GDM1 (cell line): ENCODE measurements at regions not wholly inside any gene's neighbourhood (a gene's known extent, or its start where the extent isn't known, plus 50 kb on each side); places are given as distances from the start of the nearest gene placed in this dataset.
"Not testable (repeated sequence)": the region's sequence is repeated elsewhere in the genome, so short reads cannot be mapped to it uniquely, and the experiment has no call there.

Source experiments
- DNase-seq: peaks from one replicate; lab custom pipeline; 2025; lab: John Stamatoyannopoulos, UW

DNA sequence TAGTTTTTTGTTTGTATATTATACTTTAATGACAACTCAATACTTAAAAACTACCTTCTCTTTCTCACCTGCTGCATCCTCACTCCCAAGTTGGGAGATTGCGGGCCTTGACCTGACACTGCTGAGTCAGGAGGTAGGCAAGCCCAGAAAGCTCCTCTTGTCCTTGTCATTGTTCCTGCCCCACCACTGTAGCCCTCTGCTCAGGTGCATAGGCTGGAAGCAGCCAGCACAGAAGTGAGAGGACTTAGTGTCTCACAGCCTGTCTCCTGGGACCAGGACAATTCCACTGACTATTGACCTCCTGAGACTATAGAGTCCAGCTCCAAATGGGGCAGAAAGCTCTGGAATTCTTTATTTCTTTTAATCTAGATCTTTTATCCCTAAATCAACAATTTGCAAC, 123.5 kb upstream of the NDP start:
- DNase-seq = no peak

DNA sequence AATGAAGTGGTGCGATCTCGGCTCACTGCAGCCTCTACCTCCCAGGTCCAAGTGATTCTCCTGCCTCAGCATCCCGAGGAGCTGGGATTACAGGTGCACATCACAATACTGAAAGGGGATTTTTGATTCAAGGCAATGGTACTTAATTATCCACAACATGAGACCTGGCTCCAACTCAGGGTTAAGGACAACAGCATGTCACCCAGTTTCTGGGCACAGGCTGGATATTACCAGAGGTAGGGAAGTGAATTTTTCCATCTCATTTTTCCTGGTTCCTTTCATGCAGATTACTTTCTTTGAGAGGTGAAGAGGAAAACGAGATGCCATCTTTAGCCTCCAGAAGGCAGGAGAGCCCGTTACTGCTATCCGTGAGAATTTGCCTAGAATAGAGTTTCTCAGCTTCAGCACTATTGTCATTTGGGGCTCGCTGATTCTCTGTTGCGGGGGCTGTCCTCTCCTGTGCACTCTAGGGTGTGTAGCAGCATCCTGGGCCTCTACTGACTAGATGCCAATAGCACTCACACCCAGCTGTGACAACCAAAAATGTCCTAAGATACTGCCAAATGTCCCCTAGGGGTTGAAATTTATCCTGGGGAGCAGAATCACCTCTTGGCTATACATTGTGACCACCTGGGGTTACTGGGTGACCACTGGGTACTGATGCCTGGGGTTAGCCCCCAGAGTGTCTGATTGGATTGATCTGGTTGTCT, 121.8 kb upstream of the NDP start:
- no peak for DNase-seq

DNA sequence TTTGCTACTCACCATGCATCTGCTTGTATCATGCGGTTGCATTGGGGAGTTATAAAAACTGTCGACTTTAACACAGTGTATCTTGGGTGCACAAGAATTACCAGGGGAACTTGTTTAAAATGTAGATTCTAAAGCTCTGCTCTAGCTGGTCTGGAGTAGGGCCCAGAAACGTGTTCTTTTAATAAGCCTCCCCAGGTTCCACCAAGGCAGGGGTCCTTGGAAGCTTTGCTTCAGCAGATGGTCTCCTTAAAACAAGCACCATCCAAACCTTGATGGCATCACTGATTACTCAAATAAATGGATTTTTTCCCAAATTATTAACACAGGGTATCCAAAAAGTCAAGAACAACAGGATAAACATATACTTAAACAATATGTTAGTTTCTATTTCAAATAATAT, 120.2 kb upstream of the NDP start:
- DNase-seq = no peak

DNA sequence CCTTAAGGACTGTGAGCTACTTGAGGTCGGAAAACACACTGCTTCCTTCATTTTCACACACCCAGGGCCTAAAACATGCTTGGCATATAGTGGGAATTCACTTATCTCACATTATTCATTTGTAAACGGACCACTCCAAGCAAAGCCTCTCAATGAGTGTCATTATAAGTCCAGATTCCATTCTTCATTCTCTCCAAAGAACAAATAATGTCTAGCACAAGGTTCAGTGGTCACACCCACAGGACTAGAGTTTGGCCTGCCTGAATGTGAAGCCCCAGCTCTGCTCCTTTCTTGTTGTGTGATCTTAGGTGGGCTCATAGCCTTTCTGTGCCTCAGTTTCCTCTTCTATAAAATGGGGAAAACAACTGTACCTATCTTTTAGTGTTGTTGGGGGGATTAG, 119.6 kb upstream of the NDP start:
- DNase-seq = no peak

DNA sequence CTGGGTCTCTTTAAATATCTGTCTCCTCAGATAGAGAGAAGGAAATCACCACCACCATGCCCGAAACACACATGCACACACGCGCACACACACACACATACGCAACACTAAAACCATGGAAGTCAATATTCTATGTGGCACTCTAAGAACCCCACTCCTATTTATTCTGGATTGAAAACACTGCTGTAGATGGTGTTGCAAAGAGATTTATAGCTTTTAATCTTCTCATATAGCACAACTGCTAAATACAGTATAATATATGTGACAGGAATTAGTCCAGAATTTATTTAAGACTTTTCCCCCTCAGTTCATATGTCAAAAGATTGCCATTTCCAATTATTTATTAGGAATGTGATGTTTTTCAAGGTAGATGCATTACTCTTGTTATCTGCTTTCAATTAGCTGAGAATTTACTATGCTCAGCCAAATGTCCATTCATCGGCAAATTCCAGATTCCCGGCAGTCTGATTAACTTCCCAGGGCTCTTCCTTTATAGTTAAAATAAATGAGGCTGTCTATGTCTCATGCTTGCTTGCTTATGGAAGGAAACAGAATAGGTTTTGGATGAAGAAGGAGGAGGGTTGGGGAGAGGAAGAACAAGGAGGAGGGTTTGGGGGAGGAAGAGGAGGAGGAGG, 115.4 kb upstream of the NDP start:
- no peak for DNase-seq

DNA sequence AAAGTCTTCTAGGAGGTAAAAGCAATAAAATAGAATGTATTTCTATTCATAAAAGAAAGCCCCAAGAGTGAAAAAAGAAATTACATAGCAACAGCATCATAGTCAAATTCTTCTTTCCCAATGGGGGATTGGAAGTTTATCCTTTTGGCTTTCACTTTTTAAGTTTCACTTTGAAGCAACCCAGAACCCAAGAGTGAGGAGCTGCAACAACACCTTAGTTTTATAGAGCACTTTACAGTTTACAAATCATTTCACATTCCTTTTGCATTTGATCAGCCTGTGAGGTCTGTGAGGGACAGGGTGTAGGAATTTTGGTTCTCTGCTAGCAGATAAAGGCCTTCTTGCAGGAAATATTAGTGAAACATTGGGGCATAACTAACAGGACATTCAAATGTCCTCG, 112.0 kb upstream of the NDP start:
- no peak for DNase-seq

DNA sequence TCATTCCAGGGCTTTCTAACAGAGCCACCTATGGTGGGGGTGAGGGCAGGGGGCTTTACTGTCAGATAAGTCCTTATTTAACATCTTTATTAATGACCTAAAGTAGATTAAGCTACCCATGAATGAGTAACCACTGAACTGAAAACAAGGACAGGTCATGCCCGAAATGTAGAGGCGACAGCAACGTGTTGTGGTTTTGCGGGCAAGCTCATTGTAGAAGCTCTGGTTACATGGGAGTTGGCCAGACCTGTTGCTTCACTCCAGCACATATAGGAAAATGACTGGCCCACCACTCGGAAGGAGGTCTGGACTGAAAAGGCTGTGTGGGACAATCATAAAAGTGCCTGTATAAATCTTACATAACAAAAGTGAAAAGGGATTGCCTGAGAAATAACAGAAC, 109.6 kb upstream of the NDP start:
- no peak for DNase-seq

DNA sequence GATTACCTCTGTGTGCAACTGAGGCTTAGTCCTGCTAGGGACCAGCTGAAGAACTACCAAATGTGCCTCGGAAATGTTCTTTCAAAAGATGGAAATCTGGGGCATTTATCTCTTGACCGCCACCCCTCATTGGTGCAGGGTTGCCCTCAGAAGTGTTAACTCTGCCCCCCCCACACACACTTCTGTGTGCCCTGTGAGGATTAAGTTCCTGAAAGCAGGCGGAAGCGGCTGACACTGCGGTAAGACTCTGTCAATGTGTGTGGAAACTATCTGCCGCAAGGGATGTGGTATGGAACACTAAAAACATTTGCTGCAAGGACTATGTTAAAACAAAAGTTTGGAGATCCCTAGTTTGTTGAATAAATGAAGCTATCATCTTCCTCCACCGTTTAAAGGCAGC, 106.9 kb upstream of the NDP start:
- DNase-seq = peak; percentile 69

DNA sequence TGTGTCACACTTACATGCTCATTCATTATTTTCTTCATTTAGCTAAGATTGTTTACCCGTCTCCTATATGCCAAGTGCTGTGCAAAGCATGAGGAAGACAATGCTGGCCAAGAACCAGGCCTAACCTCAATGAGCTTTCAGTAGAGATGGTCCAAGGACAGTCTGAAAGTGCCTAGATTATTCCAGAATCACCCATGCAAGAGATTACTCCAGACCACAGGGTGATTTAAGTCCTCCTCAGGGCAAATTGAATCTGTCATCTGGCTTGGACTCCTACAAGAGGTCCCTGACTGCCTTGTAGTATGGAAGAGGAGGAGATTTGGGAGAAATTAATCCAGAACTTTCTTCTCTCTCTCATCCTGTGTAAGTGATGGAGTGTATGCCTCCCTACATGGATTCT, 99.4 kb upstream of the NDP start:
- DNase-seq = no peak

DNA sequence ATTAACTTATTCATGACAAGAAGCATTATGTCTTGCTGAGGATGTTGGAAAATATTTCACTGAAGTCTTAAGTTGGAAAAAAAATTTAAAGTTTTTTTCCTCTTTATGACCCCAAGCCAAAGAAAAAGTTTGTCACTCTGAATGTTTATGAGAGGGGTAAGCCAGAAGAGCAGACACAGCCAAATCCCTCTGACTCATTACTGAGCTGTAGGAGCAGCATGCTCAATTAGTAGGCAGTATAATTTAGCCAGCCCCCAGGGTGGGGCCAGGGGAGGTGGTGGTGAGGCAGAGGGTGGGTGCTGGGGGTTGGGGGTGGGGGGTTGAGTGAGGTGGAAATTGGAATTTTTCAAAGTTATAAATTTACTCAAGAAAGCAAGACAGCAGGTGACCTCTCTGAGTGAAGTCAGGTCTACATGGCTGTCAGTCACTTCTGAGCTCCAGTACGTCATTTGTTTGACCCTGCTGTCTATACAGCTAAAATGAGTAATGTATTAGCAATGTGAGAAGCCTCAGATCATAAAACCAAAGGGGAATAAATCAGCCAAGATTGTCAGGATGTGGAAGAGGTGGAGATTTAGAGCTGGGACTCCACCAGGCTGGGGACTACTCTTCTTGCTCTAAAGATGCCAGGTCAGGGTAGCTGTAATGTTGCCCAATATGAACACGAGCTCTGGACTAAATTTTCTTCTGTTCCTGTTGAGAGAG, 98.8 kb upstream of the NDP start:
- DNase-seq = no peak

DNA sequence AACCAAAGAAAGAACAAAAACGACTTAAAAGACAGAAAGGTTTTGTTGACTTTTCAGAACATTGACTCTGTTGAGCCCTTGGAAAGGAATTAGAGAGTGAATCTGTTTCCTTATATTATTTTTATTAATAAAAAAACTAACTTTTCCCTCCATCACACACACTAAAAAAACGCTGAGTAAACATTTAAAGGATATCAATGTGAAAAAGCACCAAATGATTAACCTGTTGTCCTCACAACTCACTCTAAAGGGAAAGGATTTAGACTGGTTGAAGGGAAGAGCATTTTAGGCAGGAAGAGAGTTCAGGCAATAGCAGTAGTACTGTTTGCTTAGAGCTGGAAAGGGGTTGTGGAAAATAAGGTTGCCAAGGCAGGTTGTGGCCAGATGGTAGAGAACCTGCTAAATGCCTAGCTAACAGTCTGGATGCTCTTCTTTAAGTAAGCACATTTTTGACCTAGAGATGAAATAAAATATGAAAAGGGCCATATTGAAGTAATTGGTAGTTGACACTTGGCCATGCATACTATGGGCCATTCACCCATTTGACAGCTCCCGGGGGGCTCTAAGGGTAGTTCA, 98.0 kb upstream of the NDP start:
- DNase-seq = no peak

DNA sequence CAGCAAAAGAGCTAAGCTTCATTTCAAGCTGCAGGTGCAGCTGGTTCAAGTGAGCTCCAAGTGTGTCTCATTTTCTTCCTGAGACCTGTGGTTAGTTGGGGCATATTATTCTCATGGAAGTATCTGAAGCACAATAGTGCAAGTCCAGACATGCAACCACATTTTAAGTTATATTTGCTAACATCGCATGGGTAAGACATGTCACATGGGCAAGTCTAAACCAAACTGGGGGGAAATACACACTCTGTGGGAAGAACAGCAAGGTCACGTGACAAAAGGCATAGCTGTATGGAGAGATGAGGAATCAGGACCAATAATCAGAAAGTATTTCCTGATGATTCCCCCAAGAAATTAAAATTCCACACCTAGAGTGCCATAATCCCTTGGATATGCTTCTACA, 94.9 kb upstream of the NDP start:
- no peak for DNase-seq

DNA sequence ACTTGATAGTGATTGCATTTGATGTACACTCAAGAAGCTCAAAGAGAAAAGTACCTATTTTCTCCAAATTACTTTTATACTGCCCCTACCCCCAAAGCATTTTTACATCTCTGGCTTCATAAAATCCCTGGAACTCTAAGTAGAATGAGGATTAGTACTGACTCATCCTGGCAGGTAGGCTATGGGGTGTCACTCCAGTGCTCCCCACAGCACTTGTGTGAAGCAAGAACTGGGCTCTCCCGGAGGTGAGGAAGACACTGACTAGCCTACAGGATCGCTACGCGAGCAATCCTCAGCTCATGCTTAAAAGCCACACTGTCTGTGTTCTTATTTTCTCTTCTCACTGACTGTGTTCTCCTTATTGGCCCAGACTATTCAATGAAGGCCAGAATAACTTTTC, 90.4 kb upstream of the NDP start:
- no peak for DNase-seq

DNA sequence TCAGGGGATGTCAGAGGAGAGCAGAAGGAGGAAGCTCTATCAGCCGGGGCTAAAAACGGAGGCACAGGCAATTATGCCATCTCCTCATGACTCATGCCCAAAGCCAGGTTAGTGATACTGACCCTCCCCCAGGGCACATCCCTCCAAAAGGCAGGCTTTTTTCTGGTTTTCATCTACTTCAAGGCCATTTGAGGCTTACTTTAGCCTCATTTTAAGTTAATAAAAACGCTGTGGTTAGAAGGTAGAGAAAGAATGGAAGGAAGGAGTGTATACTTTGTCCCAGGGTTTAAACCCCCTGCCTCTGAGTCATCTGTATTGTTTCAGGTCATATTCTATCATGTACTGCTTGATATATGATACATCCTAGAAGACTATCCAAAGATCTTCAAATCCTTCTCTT, 89.7 kb upstream of the NDP start:
- DNase-seq = no peak

DNA sequence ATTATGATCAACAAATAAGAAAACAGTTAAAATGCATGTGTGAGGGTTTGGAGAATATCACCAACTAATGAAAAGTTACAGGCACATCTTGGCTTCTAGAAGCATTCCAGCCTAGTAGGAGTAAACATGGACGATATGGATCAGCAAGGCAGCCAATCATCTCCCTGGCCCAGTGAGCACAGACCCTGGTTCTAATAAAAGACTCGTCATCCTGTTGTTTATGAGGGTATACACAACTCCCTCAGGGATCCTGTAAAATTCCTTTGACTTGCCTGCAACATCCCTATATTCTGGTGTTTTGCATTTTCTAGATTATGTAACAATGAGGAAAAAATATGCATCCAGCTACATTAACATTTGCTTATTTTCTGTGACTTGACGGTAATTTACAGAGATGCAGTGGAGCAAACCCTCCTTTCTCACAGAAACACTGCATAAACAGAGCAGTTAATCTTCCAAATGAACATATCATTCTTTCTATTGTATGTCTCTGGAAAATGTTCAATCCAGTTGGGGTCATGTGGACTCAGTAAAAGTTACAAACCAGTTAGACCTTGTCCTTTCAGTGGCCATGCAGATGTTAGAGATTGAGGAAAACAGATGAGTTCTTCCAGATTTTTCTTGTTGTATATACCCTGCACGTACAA, 88.9 kb upstream of the NDP start:
- no peak for DNase-seq

DNA sequence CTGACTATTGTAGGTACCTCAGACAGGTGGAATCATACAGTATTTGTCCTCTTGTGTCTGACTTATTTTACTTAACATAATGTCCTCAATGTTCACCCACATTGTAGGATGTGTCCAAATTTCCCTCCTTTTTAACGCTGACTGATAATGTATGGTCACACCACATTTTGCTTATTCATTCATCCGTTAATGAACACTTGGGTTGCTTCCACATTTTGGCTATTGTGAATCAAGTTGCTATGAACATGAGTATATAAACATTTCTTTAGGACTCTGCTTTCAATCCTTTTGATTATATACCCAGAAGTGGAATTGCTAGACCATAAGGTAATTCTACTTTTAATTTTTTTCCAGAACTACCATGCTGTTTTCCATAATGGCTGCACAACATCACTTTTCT, 87.0 kb upstream of the NDP start:
- DNase-seq = no peak

DNA sequence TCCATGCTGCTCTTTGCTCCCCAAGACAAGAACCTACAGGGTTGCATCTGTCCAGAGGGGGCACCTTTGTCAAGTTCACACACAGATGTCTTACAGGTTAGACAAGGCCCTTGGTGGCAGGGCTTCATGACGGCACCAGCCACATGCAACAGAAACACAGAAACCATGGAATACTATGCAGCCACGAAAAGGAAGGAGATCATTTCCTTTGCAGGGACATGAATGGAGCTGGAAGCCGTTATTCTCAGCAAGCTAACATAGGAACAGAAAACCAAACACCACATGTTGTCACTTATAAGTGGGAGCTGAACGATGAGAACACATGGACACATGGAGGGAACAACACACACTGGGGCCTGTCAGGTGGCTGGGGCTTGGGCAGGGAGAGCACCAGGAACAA, 85.1 kb upstream of the NDP start:
- DNase-seq = no peak

DNA sequence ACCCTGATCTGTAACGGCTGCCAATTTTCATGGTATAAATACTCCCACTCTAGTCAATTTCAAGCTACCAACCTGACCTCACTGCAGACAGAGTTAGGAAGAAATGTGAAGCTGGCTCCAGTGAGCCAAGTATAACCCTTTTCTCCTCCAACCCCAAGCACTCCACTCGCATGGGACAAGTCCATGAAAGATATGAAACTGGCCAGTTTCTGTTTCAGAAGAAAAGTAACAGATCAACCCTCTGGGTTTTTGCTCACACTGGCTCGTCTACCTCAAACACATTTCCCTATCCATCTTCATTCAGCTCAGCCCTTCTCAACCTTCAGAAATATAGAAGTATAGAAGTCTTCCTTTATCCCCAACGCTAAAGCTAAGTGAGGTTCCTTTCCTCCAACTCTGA, 82.4 kb upstream of the NDP start:
- no peak for DNase-seq

DNA sequence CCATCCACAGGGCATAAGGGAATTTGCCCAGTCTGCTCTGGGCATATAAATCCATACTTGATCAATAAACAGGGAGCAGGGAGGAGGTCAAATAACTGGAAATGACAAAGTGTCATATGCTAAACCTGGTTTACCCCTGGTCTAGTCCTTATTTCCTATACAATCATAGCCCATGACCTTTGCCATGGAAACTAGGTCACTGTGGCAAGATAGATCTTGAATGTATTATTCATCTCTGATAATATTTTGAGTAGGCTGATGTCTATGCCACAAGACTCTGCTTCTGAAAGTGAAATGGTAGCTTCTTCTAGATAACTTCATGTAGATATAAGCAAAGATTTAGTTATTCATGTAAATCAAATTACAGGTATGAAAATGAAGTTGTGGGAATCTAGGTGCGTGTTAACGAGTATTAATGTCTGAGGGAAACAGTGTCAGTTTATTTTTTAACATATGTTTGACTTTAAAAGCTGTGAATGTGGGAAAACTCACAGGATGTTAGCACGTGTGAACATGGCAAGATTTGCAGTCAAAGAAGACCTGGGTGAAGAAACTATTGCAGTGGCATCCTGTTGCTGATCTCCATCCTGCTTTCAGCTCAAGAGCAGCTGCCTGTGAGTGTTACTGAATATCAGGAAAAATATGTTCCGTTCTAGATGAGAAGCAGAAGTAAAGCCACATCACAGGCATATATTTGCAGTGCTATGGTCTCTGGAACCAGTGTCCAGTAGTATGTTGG, 81.8 kb upstream of the NDP start:
- DNase-seq = no peak

DNA sequence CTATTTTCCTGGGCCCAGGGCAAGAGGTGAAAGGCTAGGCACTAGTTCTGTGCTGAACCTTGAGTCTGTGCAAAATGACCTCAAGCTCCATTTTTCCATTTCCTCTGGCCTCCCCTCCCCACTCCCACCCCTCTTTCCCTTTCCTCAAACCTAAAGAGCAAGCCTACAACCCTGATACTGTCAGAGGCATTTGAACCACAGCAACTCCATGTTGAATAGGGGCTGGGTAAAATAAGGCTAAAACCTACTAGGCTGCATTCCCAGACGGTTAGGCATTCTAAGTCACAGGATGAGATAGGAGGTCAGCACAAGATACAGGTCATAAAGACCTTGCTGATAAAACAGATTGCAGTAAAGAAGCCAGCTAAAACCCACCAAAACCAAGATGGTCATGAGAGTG, 71.9 kb upstream of the NDP start:
- not testable (repeated sequence) for DNase-seq

DNA sequence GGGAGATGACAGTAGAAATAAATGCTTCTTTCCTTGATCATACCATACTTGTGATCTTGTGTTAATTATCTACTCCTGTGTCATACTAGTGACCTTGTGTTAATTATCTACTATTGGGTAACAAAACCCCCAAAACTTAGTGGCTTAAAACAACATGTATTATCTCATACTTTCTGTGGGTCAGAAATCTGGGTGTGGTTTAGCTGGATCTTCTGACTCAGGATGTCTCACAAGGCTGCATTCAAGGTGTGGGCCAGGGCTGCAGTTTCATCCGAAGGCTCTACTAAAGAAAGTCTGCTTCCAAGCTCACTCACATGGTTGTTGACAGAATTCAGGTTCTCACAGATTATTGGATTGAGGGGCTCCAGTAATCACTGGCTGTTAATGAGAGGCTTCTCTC, 70.3 kb upstream of the NDP start:
- no peak for DNase-seq

DNA sequence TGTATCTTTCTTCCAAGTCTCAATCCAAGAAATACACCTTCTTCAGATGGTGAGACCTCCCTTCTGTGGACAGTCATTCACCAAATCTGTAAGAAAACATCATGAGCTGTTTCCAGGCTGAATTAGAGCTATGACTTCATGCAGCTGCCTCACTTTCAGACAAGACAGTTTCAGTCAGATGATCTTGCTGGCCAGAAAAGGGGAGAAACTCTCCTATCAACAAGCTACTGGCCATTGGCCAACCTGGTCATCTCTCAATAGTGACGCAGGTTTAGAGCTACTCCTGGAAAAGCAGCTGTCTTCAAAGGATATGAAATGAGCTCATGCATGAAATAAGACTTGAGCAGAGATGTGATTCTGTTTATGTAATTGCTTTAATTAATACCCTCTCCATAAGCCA, 69.6 kb upstream of the NDP start:
- DNase-seq = no peak
